CD8-positive, alpha-beta memory T cell (primary cell): ENCODE measurements at regions not wholly inside any gene's neighbourhood (a gene's known extent, or its start where the extent isn't known, plus 50 kb on each side); places are given as distances from the start of the nearest gene placed in this dataset.

ENCODE experiments used
- CTCF ChIA-PET: fragments of 350-600 bp; sonication (Branson Sonifier 250); formaldehyde crosslinking; loops from one replicate; lab custom pipeline; 2021; ENCODE audit warnings: antibody characterized with exemption; lab: Charles Lee
- POLR2A ChIA-PET: fragments of 350-600 bp; sonication (Branson Sonifier 250); formaldehyde crosslinking; loops from one replicate; lab custom pipeline; 2021; ENCODE audit warnings: antibody characterized with exemption; lab: Charles Lee
- DNase-seq, 5 donors: peaks; one replicate each; pipeline versions ENCODE4 v3.0.0 to v3.0.0-alpha.2; 2020 to 2022; ENCODE audit warnings: mixed read lengths in 1 of 5
- H3K27ac ChIP-seq: one replicate; pipeline ENCODE4 v1.7.0; 2013; ENCODE audit warnings: low read depth, mild to moderate bottlenecking, low read length, moderate library complexity
- H3K27me3 ChIP-seq: 2 replicates; pipeline ENCODE4 v1.7.0; 2013; ENCODE audit warnings: low read length, mild to moderate bottlenecking; ENCODE audit not compliant: insufficient read depth, poor library complexity, severe bottlenecking
- H3K36me3 ChIP-seq: 2 replicates; pipeline ENCODE4 v1.7.0; 2013; ENCODE audit warnings: mild to moderate bottlenecking, low read length, moderate library complexity; ENCODE audit not compliant: insufficient read depth
- H3K4me1 ChIP-seq: 2 replicates; pipeline ENCODE4 v1.7.0; 2013; ENCODE audit warnings: mild to moderate bottlenecking, low read length, moderate library complexity; ENCODE audit not compliant: insufficient read depth
- H3K4me3 ChIP-seq: 2 replicates; pipeline ENCODE4 v1.7.0; 2013; ENCODE audit warnings: mild to moderate bottlenecking, low read length
- H3K9me3 ChIP-seq: 2 replicates; pipeline ENCODE4 v1.7.0; 2013; ENCODE audit warnings: mild to moderate bottlenecking, low read length
- H3K27ac Mint-ChIP-seq, 8 donors: one replicate each; pipeline ENCODE4 v1.8.0; 2020 to 2021; ENCODE audit warnings: mixed read lengths in 8 of 8, mild to moderate bottlenecking in 6 of 8, inconsistent platforms in 3 of 8, moderate library complexity in 3 of 8
- H3K27me3 Mint-ChIP-seq, 2 donors: one replicate each; pipeline ENCODE4 v1.8.0; 2020 to 2021; ENCODE audit warnings: mixed read lengths in 2 of 2, mild to moderate bottlenecking in 1 of 2, moderate library complexity in 1 of 2
- H3K36me3 Mint-ChIP-seq, 3 donors: one replicate each; pipeline ENCODE4 v1.8.0; 2020 to 2021; ENCODE audit warnings: mixed read lengths in 3 of 3, inconsistent platforms in 1 of 3, mild to moderate bottlenecking in 1 of 3
- H3K4me1 Mint-ChIP-seq, 3 donors: one replicate each; pipeline ENCODE4 v1.8.0; 2020 to 2021; ENCODE audit warnings: mixed read lengths in 3 of 3, inconsistent platforms in 1 of 3, mild to moderate bottlenecking in 1 of 3
- H3K4me3 Mint-ChIP-seq, 7 donors: one replicate each; pipeline ENCODE4 v1.8.0; 2020 to 2021; ENCODE audit warnings: mixed read lengths in 7 of 7, mild to moderate bottlenecking in 6 of 7, moderate library complexity in 4 of 7, inconsistent platforms in 2 of 7
- H3K9me3 Mint-ChIP-seq, 5 donors: one replicate each; pipeline ENCODE4 v1.8.0; 2020 to 2022; ENCODE audit warnings: mixed read lengths in 5 of 5, mild to moderate bottlenecking in 3 of 5, moderate library complexity in 2 of 5, inconsistent platforms in 1 of 5

- Mint-ChIP-seq H3K4me1 (peaks cover 0 to 4% (median 2%) of the 10 kb centered on the region in 3 donors), H3K27ac (peak overlapping the region in 1 of 8 donors; percentile 42), H3K27me3 (no peaks in the 10 kb centered on the region), H3K9me3 (no peaks in the 10 kb centered on the region), H3K36me3 (peaks cover 10 to 23% (median 11%) of the 10 kb centered on the region in 3 donors), H3K4me3 (no peak overlapping the region)
- POLR2A ChIA-PET = no interaction called here
- CTCF ChIA-PET = no interaction called here
- no peaks in the 10 kb centered on the region for H3K4me1 ChIP-seq
- no peaks in the 10 kb centered on the region for H3K36me3 ChIP-seq
- no peak overlapping the region for H3K27ac ChIP-seq
- H3K4me3 ChIP-seq = no peak overlapping the region
- no peak for DNase-seq
- H3K9me3 ChIP-seq = no peaks in the 10 kb centered on the region
- no peaks in the 10 kb centered on the region for H3K27me3 ChIP-seq
Observed at GRCh38 chr6:154885214-154885613, 109.9 kb upstream of the TIAM2 start.

DNA sequence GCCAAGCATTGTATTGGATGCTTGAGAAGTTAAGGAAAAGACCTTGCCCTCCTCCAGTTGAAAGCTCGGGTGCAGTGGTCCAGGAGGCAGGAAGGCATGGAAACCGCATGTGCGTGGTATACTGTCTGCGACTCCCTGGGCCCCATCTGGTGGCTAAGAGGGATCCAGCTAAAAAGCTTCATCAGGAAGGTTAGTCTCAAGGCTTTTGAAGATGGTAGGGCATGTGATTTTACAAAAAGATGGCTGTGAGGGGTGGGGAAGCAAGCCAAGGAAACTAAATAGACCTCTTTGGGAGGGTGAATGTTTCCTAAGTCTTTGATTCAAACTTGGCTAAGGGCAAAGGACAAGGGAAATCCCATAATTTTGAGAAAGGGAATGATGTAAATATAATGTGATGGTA is 109.1 kb upstream of the TIAM2 start:
- no peak for DNase-seq
- POLR2A ChIA-PET = no interaction called here
- Histone ChIP-seq H3K27ac (no peak overlapping the region), H3K27me3 (no peaks in the 10 kb centered on the region), H3K9me3 (no peaks in the 10 kb centered on the region), H3K4me1 (no peaks in the 10 kb centered on the region), H3K36me3 (no peaks in the 10 kb centered on the region), H3K4me3 (no peak overlapping the region)
- peaks cover 0 to 4% (median 2%) of the 10 kb centered on the region in 3 donors for H3K4me1 Mint-ChIP-seq
- no peaks in the 10 kb centered on the region for H3K9me3 Mint-ChIP-seq
- H3K36me3 Mint-ChIP-seq = peaks cover 10 to 23% (median 11%) of the 10 kb centered on the region in 3 donors
- H3K27me3 Mint-ChIP-seq = no peaks in the 10 kb centered on the region
- no peak overlapping the region for H3K27ac Mint-ChIP-seq
- no peak overlapping the region for H3K4me3 Mint-ChIP-seq
- CTCF ChIA-PET = no interaction called here

DNA sequence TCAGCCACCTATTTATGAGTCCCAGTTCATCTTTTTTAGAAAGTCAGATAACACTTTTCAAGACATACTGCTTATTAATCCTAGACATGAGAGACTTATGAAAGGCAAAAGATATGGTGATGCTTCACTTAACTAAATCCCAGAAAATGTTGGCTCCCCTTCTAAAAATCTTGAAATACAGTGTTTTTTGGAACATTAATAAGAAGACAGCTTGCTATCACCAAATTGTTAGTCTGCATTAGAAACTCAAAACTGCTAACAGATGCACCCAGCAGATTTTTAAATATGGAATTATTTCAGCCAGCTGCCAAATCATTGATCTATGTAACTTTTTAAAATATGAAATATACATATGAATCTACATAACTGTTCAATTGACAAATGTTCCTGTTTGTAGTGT is 108.6 kb upstream of the TIAM2 start:
- CTCF ChIA-PET = no interaction called here
- Mint-ChIP-seq H3K27me3 (no peaks in the 10 kb centered on the region), H3K27ac (peak overlapping the region in 1 of 8 donors; percentile 3), H3K36me3 (peaks cover 10 to 23% (median 11%) of the 10 kb centered on the region in 3 donors), H3K4me1 (peaks cover 0 to 4% (median 2%) of the 10 kb centered on the region in 3 donors), H3K4me3 (no peak overlapping the region), H3K9me3 (no peaks in the 10 kb centered on the region)
- Histone ChIP-seq H3K36me3 (no peaks in the 10 kb centered on the region), H3K4me1 (no peaks in the 10 kb centered on the region), H3K9me3 (no peaks in the 10 kb centered on the region), H3K27ac (no peak overlapping the region), H3K27me3 (no peaks in the 10 kb centered on the region), H3K4me3 (no peak overlapping the region)
- POLR2A ChIA-PET = no interaction called here
- no peak for DNase-seq

- H3K9me3 ChIP-seq = no peaks in the 10 kb centered on the region
- POLR2A ChIA-PET = no interaction called here
- no peaks in the 10 kb centered on the region for H3K27me3 ChIP-seq
- no peaks in the 10 kb centered on the region for H3K36me3 ChIP-seq
- Mint-ChIP-seq H3K27ac (no peak overlapping the region), H3K4me1 (peaks cover 0 to 4% (median 2%) of the 10 kb centered on the region in 3 donors), H3K27me3 (no peaks in the 10 kb centered on the region), H3K36me3 (peaks cover 10 to 21% (median 11%) of the 10 kb centered on the region in 3 donors), H3K9me3 (no peaks in the 10 kb centered on the region), H3K4me3 (no peak overlapping the region)
- CTCF ChIA-PET = no interaction called here
- H3K4me3 ChIP-seq = no peak overlapping the region
- H3K4me1 ChIP-seq = no peaks in the 10 kb centered on the region
- no peak overlapping the region for H3K27ac ChIP-seq
- DNase-seq = no peak
Observed at GRCh38 chr6:154887051-154887450, 108.1 kb upstream of the TIAM2 start.

- H3K4me3 ChIP-seq = no peak overlapping the region
- H3K4me1 ChIP-seq = no peaks in the 10 kb centered on the region
- peak overlapping the region in 1 of 8 donors; percentile 34 for H3K27ac Mint-ChIP-seq
- H3K4me1 Mint-ChIP-seq = peaks cover 0 to 4% (median 2%) of the 10 kb centered on the region in 3 donors
- no peak overlapping the region for H3K4me3 Mint-ChIP-seq
- H3K9me3 ChIP-seq = no peaks in the 10 kb centered on the region
- no peak for DNase-seq
- no peaks in the 10 kb centered on the region for H3K27me3 ChIP-seq
- H3K27me3 Mint-ChIP-seq = no peaks in the 10 kb centered on the region
- POLR2A ChIA-PET = no interaction called here
- H3K36me3 Mint-ChIP-seq = peaks cover 3 to 14% (median 6%) of the 10 kb centered on the region in 3 donors
- CTCF ChIA-PET = no interaction called here
- no peaks in the 10 kb centered on the region for H3K9me3 Mint-ChIP-seq
- H3K36me3 ChIP-seq = no peaks in the 10 kb centered on the region
- H3K27ac ChIP-seq = no peak overlapping the region
Observed at GRCh38 chr6:154888421-154889295, 106.5 kb upstream of the TIAM2 start.

GRCh38 chr6:154890874-154891273 is 104.2 kb upstream of the TIAM2 start:
- Histone ChIP-seq H3K4me3 (no peak overlapping the region), H3K36me3 (no peaks in the 10 kb centered on the region), H3K9me3 (no peaks in the 10 kb centered on the region), H3K4me1 (no peaks in the 10 kb centered on the region), H3K27me3 (no peaks in the 10 kb centered on the region), H3K27ac (no peak overlapping the region)
- no peak overlapping the region for H3K4me3 Mint-ChIP-seq
- CTCF ChIA-PET = no interaction called here
- H3K9me3 Mint-ChIP-seq = no peaks in the 10 kb centered on the region
- no peak for DNase-seq
- POLR2A ChIA-PET = no interaction called here
- peaks cover 0 to 4% (median 3%) of the 10 kb centered on the region in 3 donors for H3K4me1 Mint-ChIP-seq
- H3K27me3 Mint-ChIP-seq = no peaks in the 10 kb centered on the region
- H3K27ac Mint-ChIP-seq = peak overlapping the region in 2 of 8 donors; percentile 42 to 69
- H3K36me3 Mint-ChIP-seq = peaks cover 3 to 14% (median 5%) of the 10 kb centered on the region in 3 donors

- Mint-ChIP-seq H3K4me1 (peaks cover 0 to 4% (median 3%) of the 10 kb centered on the region in 3 donors), H3K4me3 (no peak overlapping the region), H3K9me3 (no peaks in the 10 kb centered on the region), H3K27ac (peak overlapping the region in 1 of 8 donors; percentile 41), H3K27me3 (no peaks in the 10 kb centered on the region), H3K36me3 (peaks cover 3 to 19% (median 10%) of the 10 kb centered on the region in 3 donors)
- no peak for DNase-seq
- no peaks in the 10 kb centered on the region for H3K9me3 ChIP-seq
- H3K36me3 ChIP-seq = no peaks in the 10 kb centered on the region
- H3K27ac ChIP-seq = no peak overlapping the region
- no peaks in the 10 kb centered on the region for H3K4me1 ChIP-seq
- no peak overlapping the region for H3K4me3 ChIP-seq
- ChIA-PET POLR2A (interaction anchor here (0.7 kb wide), 1 partner anchor 657 kb away, joined by 3 read pairs; no protein-coding TSS in a partner anchor), CTCF (no interaction called here)
- H3K27me3 ChIP-seq = no peaks in the 10 kb centered on the region
Observed at GRCh38 chr6:154891901-154892300, 103.2 kb upstream of the TIAM2 start.

DNA sequence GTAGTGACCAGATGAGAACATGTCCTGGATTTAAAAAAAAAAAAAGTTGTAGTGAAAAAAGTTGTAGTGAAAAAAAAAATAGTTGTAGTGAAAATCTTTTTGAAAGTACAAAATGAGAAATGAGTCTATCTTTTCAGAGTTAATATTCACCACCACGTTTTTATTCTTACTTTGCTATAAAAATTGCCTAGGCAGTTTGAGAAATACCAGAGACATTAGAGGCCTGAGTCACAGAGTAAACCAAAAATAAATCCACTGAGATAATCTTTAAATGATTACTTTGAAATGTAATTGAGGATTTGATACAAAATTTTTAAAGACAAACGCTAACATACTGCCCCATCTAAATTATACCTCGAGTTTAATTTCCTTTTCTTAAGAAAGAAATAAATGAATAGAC is 101.2 kb upstream of the TIAM2 start:
- Histone ChIP-seq H3K27ac (no peak overlapping the region), H3K4me3 (no peak overlapping the region), H3K4me1 (no peaks in the 10 kb centered on the region), H3K36me3 (no peaks in the 10 kb centered on the region), H3K27me3 (no peaks in the 10 kb centered on the region), H3K9me3 (no peaks in the 10 kb centered on the region)
- Mint-ChIP-seq H3K27ac (peak overlapping the region in 2 of 8 donors; percentile 64), H3K4me3 (no peak overlapping the region), H3K27me3 (no peaks in the 10 kb centered on the region), H3K9me3 (no peaks in the 10 kb centered on the region), H3K36me3 (peaks cover 3 to 24% (median 10%) of the 10 kb centered on the region in 3 donors), H3K4me1 (peaks cover 0 to 3% (median 0%) of the 10 kb centered on the region in 3 donors)
- POLR2A ChIA-PET = no interaction called here
- DNase-seq = no peak
- CTCF ChIA-PET = no interaction called here
